Umbilical cord (tissue), 1 donor: ENCODE measurements at regions not wholly inside any gene's neighbourhood (a gene's known extent, or its start where the extent isn't known, plus 50 kb on each side); places are given as distances from the start of the nearest gene placed in this dataset.
"Not testable (repeated sequence)": the region's sequence is repeated elsewhere in the genome, so short reads cannot be mapped to it uniquely, and the experiment has no call there.

Experiments
- DNase-seq: peaks from one replicate; pipeline ENCODE4 v3.0.0-alpha.2; 2015; ENCODE audit warnings: low spot score

GRCh38 chr14:54010981-54011380 is 54.4 kb upstream of the BMP4 start:
- peak; percentile 72 for DNase-seq

DNA sequence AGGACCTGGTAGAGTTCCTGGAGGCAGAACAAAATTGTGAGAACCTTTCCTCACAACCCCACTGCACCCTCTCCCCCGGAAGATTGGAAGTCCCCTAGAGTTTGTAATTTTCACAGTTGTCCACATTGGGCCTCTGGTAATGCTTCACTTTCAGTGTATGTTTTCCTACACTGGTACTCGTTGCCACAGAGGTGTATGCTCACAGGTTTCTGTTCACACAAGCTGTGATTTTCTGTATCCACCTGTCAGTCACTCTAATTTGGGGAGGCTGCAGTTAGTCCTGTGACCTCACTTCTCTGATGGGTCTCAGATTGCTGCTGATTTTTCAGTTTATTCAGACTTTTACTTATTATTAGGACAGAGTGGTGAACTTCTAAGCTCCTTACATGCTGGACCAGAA is 66.4 kb upstream of the BMP4 start:
- no peak for DNase-seq

GRCh38 chr14:54025661-54026060 is 69.0 kb upstream of the BMP4 start:
- no peak for DNase-seq

DNA sequence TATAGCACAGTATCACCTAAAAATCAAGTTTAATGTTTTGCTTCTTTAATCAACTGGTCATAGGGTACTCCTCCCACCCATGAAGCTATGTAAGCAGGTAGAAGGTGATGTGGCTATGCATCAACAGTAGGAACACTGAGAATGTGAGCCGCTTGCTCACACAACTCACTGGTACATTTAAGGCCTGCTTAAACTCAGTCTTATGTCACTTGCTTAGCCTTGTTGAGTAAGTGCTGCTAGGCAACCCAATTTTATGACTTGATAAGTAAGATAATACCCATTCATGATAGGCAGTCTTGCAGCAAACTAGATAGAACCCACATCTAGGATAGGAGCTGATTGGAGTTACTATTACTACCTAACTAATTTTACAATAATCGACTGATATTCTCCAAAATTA is 70.0 kb upstream of the BMP4 start:
- peak; percentile 86 for DNase-seq

GRCh38 chr14:54030996-54031395 is 74.4 kb upstream of the BMP4 start:
- not testable (repeated sequence) for DNase-seq

DNA sequence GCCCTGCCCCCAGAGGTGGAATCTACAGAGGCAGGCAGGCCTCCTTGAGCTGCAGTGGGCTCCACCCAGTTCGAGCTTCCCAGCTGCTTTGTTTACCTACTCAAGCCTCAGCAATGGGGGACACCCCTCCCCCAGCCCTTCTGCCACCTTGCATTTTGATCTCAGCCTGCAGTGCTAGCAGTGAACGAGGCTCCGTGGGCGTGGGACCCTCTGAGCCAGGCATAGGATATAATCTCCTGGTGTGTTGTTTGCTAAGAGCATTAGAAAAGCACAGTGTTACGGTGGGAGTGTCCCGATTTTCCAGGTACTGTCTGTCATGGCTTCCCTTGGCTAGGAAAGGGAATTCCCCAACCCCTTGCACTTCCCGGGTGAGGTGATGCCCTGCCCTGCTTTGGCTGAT is 76.7 kb upstream of the BMP4 start:
- DNase-seq, result not testable (repeated sequence)

- DNase-seq, result no peak
Measured at GRCh38 chr14:54038724-54039123, 82.1 kb upstream of the BMP4 start.

DNA sequence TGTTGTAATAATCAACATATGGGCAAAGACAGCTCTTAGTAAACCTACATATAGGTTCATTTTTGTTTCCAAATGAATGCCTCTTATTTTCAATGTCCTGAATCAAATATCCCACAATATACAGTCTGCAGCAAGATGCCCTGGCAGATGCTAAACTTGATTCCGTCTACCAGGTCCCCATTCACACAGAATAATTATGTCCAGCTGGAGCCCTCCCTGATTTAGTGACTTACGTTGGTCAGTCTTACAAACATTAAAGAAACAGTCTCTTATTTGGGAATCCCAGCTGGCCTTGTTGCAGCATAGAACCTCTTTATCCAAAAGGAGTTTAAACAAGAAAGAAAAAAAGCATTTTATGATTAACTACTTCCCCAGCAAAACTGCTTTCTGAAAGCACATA is 82.7 kb upstream of the BMP4 start:
- DNase-seq, result peak; percentile 25

DNA sequence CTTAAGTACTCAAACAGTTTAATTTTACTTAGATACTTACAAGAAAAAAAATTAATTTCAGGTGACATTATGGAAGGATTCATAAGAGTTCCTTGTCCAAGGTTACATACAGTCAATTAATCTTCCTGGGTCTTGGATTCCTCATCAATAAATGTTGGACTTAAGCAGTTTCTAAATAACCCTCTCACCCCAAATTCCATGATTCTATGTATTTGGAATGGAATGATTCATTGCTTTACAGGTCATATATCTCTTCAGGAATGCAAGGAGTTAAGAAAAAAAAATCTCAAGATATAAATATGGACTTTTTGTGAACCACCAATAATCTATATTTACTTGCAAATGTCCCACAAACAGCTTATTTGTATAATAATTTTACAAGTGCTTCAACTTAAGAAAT is 84.2 kb upstream of the BMP4 start:
- no peak for DNase-seq

GRCh38 chr14:54046250-54046649 is 89.6 kb upstream of the BMP4 start:
- DNase-seq, result no peak

- DNase-seq, result no peak
Measured at GRCh38 chr14:54047645-54048308, 91.2 kb upstream of the BMP4 start.

- no peak for DNase-seq
Measured at GRCh38 chr14:54048311-54048710, 91.7 kb upstream of the BMP4 start.

DNA sequence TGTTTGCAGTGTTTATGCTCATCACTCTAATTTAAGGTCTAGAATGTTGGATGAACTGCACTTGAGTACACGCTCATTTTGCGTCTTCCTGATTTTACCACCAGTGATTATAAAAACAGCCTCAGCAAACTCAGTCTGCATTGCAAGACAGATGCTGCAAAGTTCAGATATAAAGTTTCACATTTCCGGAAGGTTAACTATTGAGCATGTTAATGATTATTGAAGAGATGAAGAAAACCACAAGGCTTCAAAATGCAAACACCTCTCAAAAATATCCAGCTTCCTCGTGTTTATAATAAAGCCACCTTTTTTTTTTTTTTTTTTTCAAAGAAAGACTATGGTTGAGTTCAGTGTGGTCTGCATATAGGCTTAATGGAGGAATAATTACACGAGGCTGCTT is 92.1 kb upstream of the BMP4 start:
- DNase-seq, result no peak

- DNase-seq, result no peak
Measured at GRCh38 chr14:54050759-54051158, 94.1 kb upstream of the BMP4 start.

DNA sequence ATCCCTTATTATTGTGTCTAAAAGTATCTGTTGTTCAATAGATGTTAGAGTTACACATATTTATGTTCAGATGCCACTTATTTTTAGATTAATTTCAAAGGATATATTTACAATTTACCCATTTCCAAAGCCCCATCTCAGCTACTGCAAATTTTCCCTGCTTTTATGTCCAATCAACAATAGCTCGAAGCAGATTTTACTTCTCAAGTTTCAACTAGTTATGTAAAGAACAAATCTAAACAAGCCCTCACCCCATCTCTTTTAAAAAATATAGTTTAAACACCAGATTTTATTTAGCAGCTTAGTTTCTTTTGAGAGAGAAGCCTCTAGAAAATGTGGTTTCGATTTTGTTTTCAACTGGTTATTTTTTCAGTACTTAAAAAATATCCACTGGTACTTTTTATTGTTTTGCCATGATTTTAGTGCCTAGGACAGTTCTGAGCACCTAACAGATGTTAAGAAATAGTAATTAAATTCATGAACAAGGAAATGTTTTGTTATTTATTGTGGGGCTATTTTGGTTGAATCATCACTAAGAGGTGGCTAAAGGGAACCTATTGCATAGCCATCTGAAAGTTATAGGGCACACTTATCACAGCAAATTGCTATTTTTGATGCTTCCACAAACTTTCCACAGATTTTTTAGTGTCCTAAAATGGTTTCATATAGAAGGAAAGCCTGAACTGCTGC is 96.2 kb upstream of the BMP4 start:
- DNase-seq, result no peak

DNA sequence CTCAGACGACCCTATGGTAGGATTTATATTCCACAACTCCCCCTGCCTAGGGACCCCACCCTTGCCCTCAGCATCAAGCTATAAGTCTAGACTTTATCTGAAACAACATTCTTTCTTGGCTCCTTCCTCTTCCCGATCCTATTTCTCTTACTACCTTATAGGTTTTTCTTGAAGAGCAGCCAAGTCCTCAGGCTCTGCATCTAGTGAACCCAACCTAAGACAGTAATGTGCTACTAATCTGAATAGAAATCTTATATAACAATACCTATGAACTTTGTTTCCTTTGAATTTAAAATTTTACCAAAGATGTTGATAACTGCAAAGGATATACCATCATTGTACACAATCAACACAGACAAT is 96.7 kb upstream of the BMP4 start:
- DNase-seq, result no peak

DNA sequence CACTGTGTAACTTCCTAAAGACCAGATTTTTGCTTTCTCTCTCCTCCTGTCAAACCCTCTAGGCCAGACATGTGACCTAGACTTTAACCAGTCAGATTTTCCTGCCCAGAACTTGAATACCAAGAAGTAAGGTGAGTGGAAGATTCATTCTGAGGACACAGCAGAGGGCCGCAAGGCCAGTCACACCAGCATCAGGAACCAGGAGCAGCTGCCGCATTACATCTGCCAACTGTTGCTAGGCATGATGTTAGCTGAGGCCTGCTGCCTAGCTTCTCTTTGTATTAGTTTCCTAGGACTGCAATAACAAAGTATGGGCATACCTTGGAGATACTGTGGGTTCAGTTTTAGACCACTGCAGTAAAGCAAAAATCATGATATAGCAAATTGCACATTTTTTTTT is 101.9 kb upstream of the BMP4 start:
- DNase-seq, result no peak

DNA sequence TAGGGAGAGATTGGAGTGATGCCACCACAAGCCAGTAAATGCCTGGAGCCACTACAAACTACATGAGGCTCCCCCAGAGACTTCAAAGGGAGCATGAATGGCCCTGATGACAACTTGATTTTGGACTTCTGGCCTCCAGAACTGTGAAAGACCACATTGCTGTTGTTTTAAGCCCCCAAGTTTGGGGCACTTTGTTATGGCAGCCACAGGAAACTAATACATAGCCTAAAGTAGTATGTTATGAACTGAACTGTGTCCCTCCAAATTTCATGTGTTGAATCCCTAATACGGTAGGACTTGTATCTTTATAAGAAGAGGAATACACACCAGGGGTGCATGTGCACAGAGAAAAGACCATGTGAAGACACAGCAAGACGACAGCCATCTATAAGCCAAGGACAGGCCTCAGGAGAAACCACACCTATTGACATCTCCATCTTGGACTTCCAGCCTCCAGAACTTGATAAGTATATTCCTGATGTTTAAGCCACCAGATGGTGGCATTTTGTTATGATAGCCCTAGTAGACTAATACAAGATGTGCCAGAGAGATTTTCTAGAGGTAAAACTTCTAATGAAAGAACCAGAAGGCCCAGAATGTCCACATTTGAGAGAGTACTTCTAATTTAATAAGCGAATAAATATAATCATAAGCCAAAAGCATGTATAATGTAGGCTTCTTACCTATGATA is 127.1 kb upstream of the BMP4 start:
- no peak for DNase-seq

- peak; percentile 65 for DNase-seq
Measured at GRCh38 chr14:54085232-54085761, 128.7 kb upstream of the BMP4 start.

DNA sequence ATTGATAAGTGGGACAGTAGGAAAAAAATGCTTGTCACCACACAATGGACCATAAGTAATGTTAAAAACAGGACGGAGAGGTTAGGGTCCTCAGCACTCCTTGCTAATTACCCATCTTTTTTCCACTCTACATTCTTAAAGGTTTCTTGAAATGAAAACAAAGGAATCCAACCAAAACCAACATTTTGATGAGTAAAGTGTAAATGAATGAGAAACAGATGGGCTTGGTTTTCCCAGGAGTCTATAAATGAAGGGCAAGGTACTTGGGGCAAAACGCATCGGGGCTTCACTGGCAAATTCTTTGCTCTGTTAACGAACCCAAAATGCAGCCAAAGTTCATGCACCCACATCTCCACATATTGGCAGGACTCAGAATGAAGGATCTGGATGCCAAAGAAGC is 129.2 kb upstream of the BMP4 start:
- DNase-seq, result no peak

DNA sequence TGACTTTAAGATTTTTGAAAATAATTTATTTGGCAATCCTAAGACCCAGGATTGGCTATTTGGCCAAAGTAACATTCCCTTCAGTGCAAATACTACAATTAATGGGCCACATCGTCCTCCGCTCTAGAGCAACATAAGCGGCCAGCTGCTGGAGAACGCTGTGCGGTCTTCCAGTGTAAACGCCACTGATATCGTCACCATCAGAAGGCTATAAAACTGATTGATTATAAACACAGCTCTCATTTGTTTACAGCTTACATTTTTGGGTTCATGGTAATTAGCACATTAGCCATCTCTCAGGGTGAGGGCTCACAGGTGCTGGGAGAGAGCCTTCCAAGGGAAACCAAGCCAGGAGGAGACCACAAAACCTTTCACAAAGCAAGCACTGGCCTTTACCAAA is 130.1 kb upstream of the BMP4 start:
- no peak for DNase-seq

GRCh38 chr14:54087376-54087775 is 130.8 kb upstream of the BMP4 start:
- DNase-seq, result peak; percentile 33

DNA sequence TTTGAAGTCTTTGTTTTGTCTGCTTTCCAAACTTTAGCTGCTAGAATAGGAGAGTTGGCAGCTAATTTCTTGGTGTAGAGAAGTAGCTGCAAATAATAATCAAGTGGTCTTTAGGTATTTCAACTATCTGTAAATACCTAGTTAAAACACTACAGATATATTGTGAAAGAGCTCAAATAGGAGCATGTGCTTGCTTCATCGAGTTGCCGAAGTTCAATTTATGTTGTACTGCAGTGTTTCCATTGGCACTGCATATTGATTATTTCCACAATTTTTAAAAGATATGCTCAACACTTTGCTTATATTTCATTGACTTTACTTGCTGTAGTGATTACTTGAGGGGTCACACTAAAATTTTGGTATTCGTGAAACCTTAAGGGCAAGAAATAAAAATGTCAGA is 131.6 kb upstream of the BMP4 start:
- no peak for DNase-seq
